ENCODE measurements at regions not wholly inside any gene's neighbourhood (a gene's known extent, or its start where the extent isn't known, plus 50 kb on each side); places are given as distances from the start of the nearest gene placed in this dataset.

DNA sequence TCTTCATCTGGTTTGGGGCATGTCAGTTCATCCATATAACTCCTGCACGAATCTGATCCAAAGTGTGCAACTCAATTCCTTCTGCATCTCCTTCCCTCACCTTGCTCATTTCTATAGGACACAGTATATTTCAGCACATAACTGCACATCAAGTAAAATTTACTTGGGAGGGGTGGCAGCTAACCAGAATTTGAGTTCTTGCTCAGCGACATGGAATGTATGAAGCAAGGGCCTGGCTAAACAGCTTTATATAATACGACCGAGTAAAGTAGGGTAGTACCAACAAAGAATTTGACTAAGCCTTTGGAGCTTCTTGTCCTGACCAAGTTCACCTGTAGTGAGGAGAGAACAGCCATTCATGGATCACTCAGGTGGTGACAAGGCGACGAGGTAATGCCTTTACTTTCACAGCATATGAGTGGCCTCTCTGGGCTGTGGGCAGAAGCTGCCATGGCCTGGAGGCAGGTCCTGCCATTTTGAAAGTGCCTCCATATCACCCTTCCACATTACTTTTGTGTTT lies 570.2 kb upstream of the TNP1 start:
- H3K79me2 ChIP-seq (ENCODE audit: insufficient read depth, low read length) = no peaks in the 10 kb centered on the region
- Mint-ChIP-seq H3K9me3 (peaks cover 0 to 4% (median 3%) of the 10 kb centered on the region in 7 donors), H3K27me3 (ENCODE audit: low read depth in 3 of 3) (peaks cover 0 to 8% (median 5%) of the 10 kb centered on the region in 3 donors), H3K36me3 (peaks cover 0 to 2% of the 10 kb centered on the region in 2 donors), H3K4me1 (peaks cover 28% of the 10 kb centered on the region), H3K27ac (no peak overlapping the region), H3K4me3 (no peak overlapping the region)
- intact Hi-C loops (cut with micrococcal nuclease) = no loop called here
- no peaks in the 10 kb centered on the region for H3K36me3 ChIP-seq (replicated peaks in 1 of 2; ENCODE audit: control insufficient read depth in 1 of 2, insufficient read depth in 2 of 2, low read length in 2 of 2)
- TF ChIP-seq, protein P1, sequence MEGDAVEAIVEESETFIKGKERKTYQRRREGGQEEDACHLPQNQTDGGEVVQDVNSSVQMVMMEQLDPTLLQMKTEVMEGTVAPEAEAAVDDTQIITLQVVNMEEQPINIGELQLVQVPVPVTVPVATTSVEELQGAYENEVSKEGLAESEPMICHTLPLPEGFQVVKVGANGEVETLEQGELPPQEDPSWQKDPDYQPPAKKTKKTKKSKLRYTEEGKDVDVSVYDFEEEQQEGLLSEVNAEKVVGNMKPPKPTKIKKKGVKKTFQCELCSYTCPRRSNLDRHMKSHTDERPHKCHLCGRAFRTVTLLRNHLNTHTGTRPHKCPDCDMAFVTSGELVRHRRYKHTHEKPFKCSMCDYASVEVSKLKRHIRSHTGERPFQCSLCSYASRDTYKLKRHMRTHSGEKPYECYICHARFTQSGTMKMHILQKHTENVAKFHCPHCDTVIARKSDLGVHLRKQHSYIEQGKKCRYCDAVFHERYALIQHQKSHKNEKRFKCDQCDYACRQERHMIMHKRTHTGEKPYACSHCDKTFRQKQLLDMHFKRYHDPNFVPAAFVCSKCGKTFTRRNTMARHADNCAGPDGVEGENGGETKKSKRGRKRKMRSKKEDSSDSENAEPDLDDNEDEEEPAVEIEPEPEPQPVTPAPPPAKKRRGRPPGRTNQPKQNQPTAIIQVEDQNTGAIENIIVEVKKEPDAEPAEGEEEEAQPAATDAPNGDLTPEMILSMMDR (IDR thresholded peaks at IDR 0.05) = no peak
- no peak for DNase-seq
- WGBS (ENCODE audit: insufficient coverage) = 100% methylated on average over 2 of the region's 6 CpGs
- no peaks in the 10 kb centered on the region for H3K9me3 ChIP-seq (replicated peaks in 1 of 2; ENCODE audit: control insufficient read depth in 1 of 2, insufficient read depth in 1 of 2, low read length in 2 of 2)
- H3K27ac ChIP-seq (ENCODE audit: low read depth in 1 of 2, low read length in 2 of 2) = no peak overlapping the region
- H3K4me3 ChIP-seq (replicated peaks in 1 of 3; ENCODE audit: low read depth in 2 of 3, low read length in 3 of 3) = no peak overlapping the region
- no peaks in the 10 kb centered on the region for H3K27me3 ChIP-seq (ENCODE audit: control insufficient read depth in 2 of 2, insufficient read depth in 2 of 2, low read length in 2 of 2)
- no peak overlapping the region for H2AFZ ChIP-seq (ENCODE audit: insufficient read depth, low read depth, low read length, poor library complexity, severe bottlenecking)
- no peaks in the 10 kb centered on the region for H4K20me1 ChIP-seq (ENCODE audit: insufficient read depth, low read length)
- no peak overlapping the region for H3K4me2 ChIP-seq (replicated peaks; ENCODE audit: extremely low read depth, low read length, poor library complexity, severe bottlenecking)
- H3K9ac ChIP-seq (ENCODE audit: insufficient read depth, low read length, poor library complexity, severe bottlenecking) = no peak overlapping the region
- peaks cover 22 to 31% of the 10 kb centered on the region in 2 donors for H3K4me1 ChIP-seq (ENCODE audit: control insufficient read depth in 1 of 2, insufficient read depth in 2 of 2, low read length in 2 of 2)

DNA sequence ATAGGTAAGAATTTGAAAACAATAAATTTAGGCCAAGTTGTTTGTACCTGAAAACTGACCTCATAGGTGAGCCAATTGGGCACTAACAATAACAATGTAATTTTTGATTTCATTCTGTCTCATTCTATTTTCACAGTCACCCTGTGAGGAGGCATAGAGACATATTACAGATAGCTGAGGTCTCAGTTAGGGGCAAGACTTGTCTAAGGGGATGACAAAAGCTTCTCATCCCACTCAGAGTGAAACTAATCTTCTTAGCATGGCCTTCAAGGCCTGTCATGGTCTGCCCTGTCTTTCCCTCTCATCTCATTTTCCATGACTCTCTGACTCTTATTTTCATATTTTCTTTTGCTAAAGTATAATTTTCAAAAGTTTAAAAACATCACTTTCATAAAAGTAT lies 562.0 kb upstream of the TNP1 start:
- no peaks in the 10 kb centered on the region for H3K4me1 ChIP-seq (ENCODE audit: control insufficient read depth in 1 of 2, insufficient read depth in 2 of 2, low read length in 2 of 2)
- H3K9me3 Mint-ChIP-seq = peaks cover 0 to 7% (median 0%) of the 10 kb centered on the region in 7 donors
- DNase-seq = no peak
- peaks cover 2% of the 10 kb centered on the region for H3K4me1 Mint-ChIP-seq
- no peak overlapping the region for H2AFZ ChIP-seq (ENCODE audit: insufficient read depth, low read depth, low read length, poor library complexity, severe bottlenecking)
- TF ChIP-seq, protein P1 (IDR thresholded peaks at IDR 0.05) = no peak
- H3K9me3 ChIP-seq (replicated peaks in 1 of 2; ENCODE audit: control insufficient read depth in 1 of 2, insufficient read depth in 1 of 2, low read length in 2 of 2) = no peaks in the 10 kb centered on the region
- H3K9ac ChIP-seq (ENCODE audit: insufficient read depth, low read length, poor library complexity, severe bottlenecking) = no peak overlapping the region
- no peaks in the 10 kb centered on the region for H4K20me1 ChIP-seq (ENCODE audit: insufficient read depth, low read length)
- no peak overlapping the region for H3K4me2 ChIP-seq (replicated peaks; ENCODE audit: extremely low read depth, low read length, poor library complexity, severe bottlenecking)
- H3K36me3 Mint-ChIP-seq = peaks cover 0 to 5% of the 10 kb centered on the region in 2 donors
- H3K27ac Mint-ChIP-seq = no peak overlapping the region
- peaks cover 5 to 13% of the 10 kb centered on the region in 2 donors for H3K27me3 ChIP-seq (ENCODE audit: control insufficient read depth in 2 of 2, insufficient read depth in 2 of 2, low read length in 2 of 2)
- H3K4me3 ChIP-seq (replicated peaks in 1 of 3; ENCODE audit: low read depth in 2 of 3, low read length in 3 of 3) = no peak overlapping the region
- no peaks in the 10 kb centered on the region for H3K36me3 ChIP-seq (replicated peaks in 1 of 2; ENCODE audit: control insufficient read depth in 1 of 2, insufficient read depth in 2 of 2, low read length in 2 of 2)
- no peak overlapping the region for H3K27ac ChIP-seq (ENCODE audit: low read depth in 1 of 2, low read length in 2 of 2)
- intact Hi-C loops (cut with micrococcal nuclease) = no loop called here
- H3K27me3 Mint-ChIP-seq (ENCODE audit: low read depth in 3 of 3) = peaks cover 4 to 18% (median 11%) of the 10 kb centered on the region in 3 donors
- H3K79me2 ChIP-seq (ENCODE audit: insufficient read depth, low read length) = no peaks in the 10 kb centered on the region
- no peak overlapping the region for H3K4me3 Mint-ChIP-seq

Measured in CD14-positive monocyte (primary cell).